Common myeloid progenitor, CD34-positive (primary cell): ENCODE measurements at regions not wholly inside any gene's neighbourhood (a gene's known extent, or its start where the extent isn't known, plus 50 kb on each side); places are given as distances from the start of the nearest gene placed in this dataset.

Source experiments
- CTCF ChIA-PET: fragments of 350-600 bp; sonication (Branson Sonifier 250); formaldehyde crosslinking; loops from one replicate; lab custom pipeline; 2021; ENCODE audit warnings: antibody characterized with exemption; lab: Charles Lee
- POLR2A ChIA-PET: fragments of 350-600 bp; sonication (Branson Sonifier 250); formaldehyde crosslinking; loops from one replicate; lab custom pipeline; 2021; ENCODE audit warnings: antibody characterized with exemption; lab: Charles Lee
- DNase-seq, 3 donors: peaks; one replicate each; pipeline versions ENCODE4 v3.0.0 to v3.0.0-alpha.2; 2013
- H3K27ac ChIP-seq, 2 experiments: 1 replicate in 1 of 2; 2 replicates in 1 of 2; pipeline ENCODE4 v1.7.0; 2013; ENCODE audit warnings: inconsistent platforms in 2 of 2, low read length in 2 of 2, mild to moderate bottlenecking in 2 of 2, low read depth in 1 of 2, moderate library complexity in 1 of 2; ENCODE audit not compliant: severe bottlenecking in 2 of 2, insufficient read depth in 1 of 2, poor library complexity in 1 of 2
- H3K27me3 ChIP-seq, 5 experiments: replicated peaks in 2 of 5; 1 replicate in 3 of 5; 2 replicates in 2 of 5; pipeline versions ENCODE4 v1.6.1 to v1.7.0; 2013; ENCODE audit warnings: low read length in 4 of 5, mild to moderate bottlenecking in 2 of 5, moderate library complexity in 2 of 5, inconsistent platforms in 1 of 5; ENCODE audit not compliant: insufficient read depth in 5 of 5, control insufficient read depth in 4 of 5
- H3K36me3 ChIP-seq, 4 experiments: 1 replicate in 2 of 4; 2 replicates in 2 of 4; pipeline versions ENCODE4 v1.6.1 to v1.7.0; 2013; ENCODE audit warnings: low read length in 3 of 4, control low read depth in 1 of 4, mild to moderate bottlenecking in 1 of 4; ENCODE audit not compliant: control insufficient read depth in 4 of 4, insufficient read depth in 4 of 4
- H3K4me1 ChIP-seq, 4 experiments: 1 replicate in 3 of 4; 2 replicates in 1 of 4; pipeline versions ENCODE4 v1.6.1 to v1.7.1; 2013; ENCODE audit warnings: low read length in 3 of 4, mild to moderate bottlenecking in 3 of 4, control low read depth in 1 of 4, inconsistent platforms in 1 of 4, moderate library complexity in 1 of 4; ENCODE audit not compliant: control insufficient read depth in 4 of 4, insufficient read depth in 4 of 4; ENCODE audit errors: control extremely low read depth in 1 of 4
- H3K4me3 ChIP-seq, 7 experiments: 1 replicate in 4 of 7; 2 replicates in 3 of 7; pipeline versions ENCODE4 v1.5.1 to v1.7.0; 2013; ENCODE audit warnings: mild to moderate bottlenecking in 7 of 7, low read length in 6 of 7, moderate library complexity in 6 of 7, inconsistent platforms in 2 of 7, low read depth in 2 of 7, control low read depth in 1 of 7; ENCODE audit not compliant: insufficient read depth in 4 of 7, control insufficient read depth in 1 of 7; ENCODE audit errors: extremely low read depth in 1 of 7
- H3K9me3 ChIP-seq, 5 experiments: 1 replicate in 4 of 5; 2 replicates in 1 of 5; pipeline versions ENCODE4 v1.6.1 to v1.7.1; 2013; ENCODE audit warnings: low read length in 4 of 5, mild to moderate bottlenecking in 2 of 5, inconsistent platforms in 1 of 5, low read depth in 1 of 5, moderate library complexity in 1 of 5; ENCODE audit not compliant: control insufficient read depth in 4 of 5, insufficient read depth in 2 of 5; ENCODE audit errors: control extremely low read depth in 1 of 5
- WGBS: methylation state at CpG from one replicate; pipeline ENCODE4 v1.1.5; 2013; ENCODE audit not compliant: insufficient coverage; 5-methylcytosine and 5-hydroxymethylcytosine counted together

- H3K27me3 ChIP-seq: no peaks in the 10 kb centered on the region
- H3K4me1 ChIP-seq: peaks cover 0 to 4% (median 0%) of the 10 kb centered on the region in 4 experiments
- H3K4me3 ChIP-seq: no peak overlapping the region
- no peaks in the 10 kb centered on the region for H3K36me3 ChIP-seq
- no peak for DNase-seq
- ChIA-PET CTCF (no interaction called here), POLR2A (no interaction called here)
- H3K9me3 ChIP-seq: peaks cover 0 to 14% (median 3%) of the 10 kb centered on the region in 5 experiments
- WGBS: 98% methylated on average over 7 of the region's 8 CpGs
- no peak overlapping the region for H3K27ac ChIP-seq
Measured at GRCh38 chr12:63307849-63308248, 156.8 kb upstream of the AVPR1A start.

DNA sequence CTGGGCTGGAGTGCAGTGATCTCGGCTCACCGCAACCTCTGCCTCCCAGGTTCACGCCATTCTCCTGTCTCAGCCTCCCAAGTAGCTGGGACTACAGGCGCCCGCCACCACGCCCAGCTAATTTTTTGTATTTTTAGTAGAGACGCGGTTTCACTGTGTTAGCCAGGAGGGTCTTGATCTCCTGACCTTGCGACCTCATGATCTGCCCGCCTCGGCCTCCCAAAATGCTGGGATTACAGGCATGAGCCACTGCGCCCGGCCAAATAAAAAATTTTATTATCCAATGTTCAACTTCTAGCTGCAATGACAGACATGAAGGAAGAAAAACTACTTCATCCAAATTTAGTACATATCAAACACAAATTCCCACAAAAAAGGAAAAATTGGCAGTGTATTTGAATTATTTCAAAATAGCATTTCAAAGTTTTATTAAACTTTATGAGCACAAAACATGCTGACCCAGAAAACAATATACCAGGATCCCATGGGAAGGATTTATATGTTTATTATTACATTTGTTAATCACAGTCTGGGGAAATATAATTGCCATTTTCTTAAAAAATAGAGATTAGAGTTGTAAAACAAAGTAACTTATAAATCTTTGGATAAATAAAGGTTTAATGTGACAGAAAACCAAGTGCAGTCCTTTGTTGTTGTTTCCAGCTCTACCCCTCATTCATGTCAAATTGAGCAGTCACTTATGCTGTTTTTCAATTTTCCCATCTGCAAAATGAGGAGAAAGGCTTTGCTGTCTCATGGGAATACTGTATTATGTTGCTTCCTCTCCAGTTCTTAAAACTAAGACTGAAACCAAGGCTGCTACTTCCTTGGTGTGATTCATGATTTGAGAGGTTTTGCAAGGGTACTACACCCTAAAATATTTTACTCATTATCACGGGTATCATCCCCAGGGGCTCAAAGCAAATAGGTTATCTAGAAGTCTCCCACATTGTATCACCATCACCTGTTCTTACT lies 155.2 kb upstream of the AVPR1A start:
- WGBS: 98% methylated on average over 7 of the region's 14 CpGs
- DNase-seq: no peak
- no peak overlapping the region for H3K4me3 ChIP-seq
- ChIA-PET POLR2A (interaction anchor here (0.7 kb wide), 1 partner anchor 13 kb away, joined by 6 read pairs; no protein-coding TSS in a partner anchor), CTCF (interaction anchor here (0.6 kb wide), 1 partner anchor 157 kb away, joined by 3 read pairs; no protein-coding TSS in a partner anchor)
- H3K9me3 ChIP-seq: peaks cover 0 to 11% (median 3%) of the 10 kb centered on the region in 5 experiments
- no peak overlapping the region for H3K27ac ChIP-seq
- no peaks in the 10 kb centered on the region for H3K36me3 ChIP-seq
- H3K27me3 ChIP-seq: no peaks in the 10 kb centered on the region
- H3K4me1 ChIP-seq: peaks cover 0 to 14% (median 2%) of the 10 kb centered on the region in 4 experiments

- H3K4me3 ChIP-seq: no peak overlapping the region
- no peaks in the 10 kb centered on the region for H3K27me3 ChIP-seq
- ChIA-PET CTCF (no interaction called here), POLR2A (interaction anchor here (0.7 kb wide), 1 partner anchor 14 kb away, joined by 6 read pairs; no protein-coding TSS in a partner anchor)
- no peaks in the 10 kb centered on the region for H3K36me3 ChIP-seq
- no peak overlapping the region for H3K27ac ChIP-seq
- DNase-seq: no peak
- peaks cover 0 to 14% (median 2%) of the 10 kb centered on the region in 4 experiments for H3K4me1 ChIP-seq
- no peaks in the 10 kb centered on the region for H3K9me3 ChIP-seq
- 94% methylated on average over 4 of the region's 5 CpGs for WGBS
Measured at GRCh38 chr12:63304887-63305316, 153.9 kb upstream of the AVPR1A start.

- DNase-seq: no peak
- Histone ChIP-seq H3K36me3 (no peaks in the 10 kb centered on the region), H3K27me3 (no peaks in the 10 kb centered on the region), H3K4me1 (peaks cover 0 to 14% (median 2%) of the 10 kb centered on the region in 4 experiments), H3K27ac (no peak overlapping the region), H3K9me3 (no peaks in the 10 kb centered on the region), H3K4me3 (no peak overlapping the region)
- ChIA-PET POLR2A (no interaction called here), CTCF (no interaction called here)
- WGBS: no CpG with 5 or more reads among the region's 2 CpGs
Measured at GRCh38 chr12:63302941-63303536, 152.0 kb upstream of the AVPR1A start.

DNA sequence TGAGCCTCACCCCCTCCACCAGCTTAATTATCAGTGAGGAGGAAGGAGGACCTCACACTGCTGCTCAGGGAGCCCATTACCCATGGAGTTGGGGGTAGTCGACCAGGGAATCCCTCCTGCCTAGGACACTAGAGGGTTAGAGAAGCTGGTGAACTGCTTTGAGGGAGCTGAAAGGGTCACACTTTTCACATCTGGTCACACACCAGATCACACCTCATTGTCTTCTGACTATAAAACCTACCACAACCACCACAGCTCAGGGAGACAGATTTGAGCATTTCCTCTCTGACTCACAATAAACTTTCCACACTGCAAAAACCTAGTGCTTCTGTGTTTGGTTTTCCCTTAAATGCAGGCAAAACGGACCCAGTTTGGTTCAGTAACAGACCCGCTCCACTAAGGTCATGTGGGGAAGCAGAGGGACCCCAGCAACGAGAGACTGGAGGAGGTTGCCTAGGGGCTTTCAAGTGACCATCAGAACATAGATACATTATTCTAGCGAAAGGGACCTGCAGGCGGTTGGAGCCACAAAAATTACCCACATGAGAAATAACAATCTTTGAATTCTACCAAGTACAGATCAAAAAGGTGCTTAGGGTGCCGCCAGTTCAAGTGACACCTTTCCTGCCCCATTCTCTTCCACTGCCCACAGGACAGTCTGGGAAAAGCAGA lies 151.4 kb upstream of the AVPR1A start:
- Histone ChIP-seq H3K4me1 (peaks cover 0 to 14% (median 2%) of the 10 kb centered on the region in 4 experiments), H3K27me3 (no peaks in the 10 kb centered on the region), H3K36me3 (no peaks in the 10 kb centered on the region), H3K9me3 (no peaks in the 10 kb centered on the region), H3K4me3 (no peak overlapping the region), H3K27ac (no peak overlapping the region)
- WGBS: 75% methylated on average over 5 of the region's 7 CpGs
- peak in 2 of 3 donors; percentile 73 to 79 for DNase-seq
- CTCF ChIA-PET: no interaction called here
- POLR2A ChIA-PET: no interaction called here

DNA sequence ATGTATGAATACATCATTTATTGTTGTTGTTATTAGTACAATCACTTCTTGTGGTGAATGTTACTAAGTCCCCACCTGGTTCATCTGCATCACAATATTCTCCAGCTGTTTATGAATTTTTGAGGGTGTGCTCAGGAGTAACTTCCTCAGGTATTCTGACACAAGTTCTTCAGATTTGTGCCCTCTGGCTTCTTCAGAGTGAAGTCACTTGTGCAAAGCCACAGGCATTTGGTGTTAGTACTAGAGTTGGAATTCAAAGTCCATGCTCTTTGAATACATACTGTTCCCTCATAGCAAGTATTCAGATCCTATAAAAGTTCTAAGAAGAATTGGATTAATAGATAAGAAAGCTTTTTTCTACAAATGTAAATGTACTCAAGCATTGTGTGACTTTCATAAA lies 150.3 kb upstream of the AVPR1A start:
- Histone ChIP-seq H3K4me1 (peaks cover 0 to 14% (median 2%) of the 10 kb centered on the region in 4 experiments), H3K4me3 (no peak overlapping the region), H3K27me3 (no peaks in the 10 kb centered on the region), H3K36me3 (no peaks in the 10 kb centered on the region), H3K9me3 (peaks cover 0 to 2% (median 0%) of the 10 kb centered on the region in 5 experiments), H3K27ac (no peak overlapping the region)
- ChIA-PET CTCF (interaction anchor here (1.7 kb wide), 1 partner anchor 14 kb away, joined by 3 read pairs; no protein-coding TSS in a partner anchor), POLR2A (no interaction called here)
- no peak for DNase-seq
